Ishikawa (cell line): ENCODE measurements at regions not wholly inside any gene's neighbourhood (a gene's known extent, or its start where the extent isn't known, plus 50 kb on each side); places are given as distances from the start of the nearest gene placed in this dataset.

Experiments
- CEBPB ChIP-seq: IDR thresholded peaks from 2 replicates; pipeline ENCODE4 v1.6.1; 2012
- CREB1 ChIP-seq: IDR thresholded peaks from 2 replicates; pipeline ENCODE4 v1.6.1; 2012; ENCODE audit warnings: low read depth
- EGR1 ChIP-seq: IDR thresholded peaks from 2 replicates; pipeline ENCODE4 v1.6.1; 2012
- EP300 ChIP-seq: IDR thresholded peaks from 2 replicates; pipeline ENCODE4 v1.6.1; 2012; ENCODE audit warnings: borderline replicate concordance
- FOXM1 ChIP-seq: IDR thresholded peaks from 2 replicates; pipeline ENCODE4 v1.6.1; 2012; ENCODE audit warnings: low read depth, borderline replicate concordance
- NFIC ChIP-seq: IDR thresholded peaks from 2 replicates; pipeline ENCODE4 v1.6.1; 2012
- RAD21 ChIP-seq: IDR thresholded peaks from 2 replicates; pipeline ENCODE4 v1.6.1; 2012; ENCODE audit warnings: low read depth
- TAF1 ChIP-seq: IDR thresholded peaks from 2 replicates; pipeline ENCODE4 v1.6.1; 2012; ENCODE audit warnings: low read depth, mild to moderate bottlenecking
- TEAD4 ChIP-seq: IDR thresholded peaks from 2 replicates; pipeline ENCODE4 v1.6.1; 2012
- YY1 ChIP-seq: IDR thresholded peaks from 2 replicates; pipeline ENCODE4 v1.6.1; 2012; ENCODE audit warnings: low read depth
- ZBTB7A ChIP-seq: IDR thresholded peaks from 2 replicates; pipeline ENCODE4 v1.6.1; 2012; ENCODE audit warnings: low read depth
- TF ChIP-seq, protein P1 (sequence below): IDR thresholded peaks from 2 replicates; pipeline ENCODE4 v1.6.1; 2012; ENCODE audit warnings: low read depth, mild to moderate bottlenecking
- TF ChIP-seq, protein P2 (sequence below): IDR thresholded peaks from 2 replicates; pipeline ENCODE4 v1.6.1; 2012
- TF ChIP-seq, protein P3 (sequence below): IDR thresholded peaks from 2 replicates; pipeline ENCODE4 v1.6.1; 2012

DNA sequence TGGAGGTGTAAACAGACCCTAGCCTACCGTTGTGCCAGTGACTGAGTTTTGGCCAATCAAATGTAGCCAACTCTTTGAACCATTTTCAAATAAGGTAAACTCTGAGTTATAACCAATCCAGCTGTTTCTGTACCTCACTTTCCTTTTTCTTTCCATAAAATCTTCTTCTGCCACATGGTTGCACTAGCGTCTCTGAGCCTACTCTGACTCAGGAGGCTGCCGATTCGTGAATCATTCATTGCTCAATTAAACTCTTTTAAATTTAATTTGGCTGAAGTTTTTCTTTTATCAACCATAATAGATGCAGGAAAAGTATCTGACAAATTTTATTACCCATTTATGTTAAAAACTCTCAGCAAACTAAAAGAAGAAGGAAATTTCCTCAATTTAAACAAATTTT is 111.5 kb upstream of the LYPLAL1 start:
- TF ChIP-seq TAF1 (no peak), FOXM1 (no peak), CEBPB (no peak), EP300 (no peak)

DNA sequence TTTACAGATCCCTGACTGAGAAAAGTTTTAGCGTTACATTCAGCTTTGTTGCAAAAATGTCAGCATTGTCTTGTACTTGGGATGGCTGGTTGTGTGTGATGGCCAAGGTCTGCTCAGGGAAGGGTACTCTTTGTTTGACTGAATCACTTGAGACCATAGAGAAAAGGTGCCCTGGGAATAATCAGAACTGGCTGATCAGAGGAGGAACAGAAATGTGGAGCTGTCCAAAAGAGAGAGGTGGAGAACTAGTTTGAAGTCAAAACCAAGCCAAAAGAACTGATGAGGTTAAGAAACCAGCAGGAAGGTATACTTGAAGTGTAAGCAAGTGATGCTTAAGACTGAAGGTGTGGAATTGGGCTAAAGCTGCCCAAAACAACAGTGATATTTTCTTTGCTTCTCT is 107.6 kb upstream of the LYPLAL1 start:
- TF ChIP-seq, protein P1, sequence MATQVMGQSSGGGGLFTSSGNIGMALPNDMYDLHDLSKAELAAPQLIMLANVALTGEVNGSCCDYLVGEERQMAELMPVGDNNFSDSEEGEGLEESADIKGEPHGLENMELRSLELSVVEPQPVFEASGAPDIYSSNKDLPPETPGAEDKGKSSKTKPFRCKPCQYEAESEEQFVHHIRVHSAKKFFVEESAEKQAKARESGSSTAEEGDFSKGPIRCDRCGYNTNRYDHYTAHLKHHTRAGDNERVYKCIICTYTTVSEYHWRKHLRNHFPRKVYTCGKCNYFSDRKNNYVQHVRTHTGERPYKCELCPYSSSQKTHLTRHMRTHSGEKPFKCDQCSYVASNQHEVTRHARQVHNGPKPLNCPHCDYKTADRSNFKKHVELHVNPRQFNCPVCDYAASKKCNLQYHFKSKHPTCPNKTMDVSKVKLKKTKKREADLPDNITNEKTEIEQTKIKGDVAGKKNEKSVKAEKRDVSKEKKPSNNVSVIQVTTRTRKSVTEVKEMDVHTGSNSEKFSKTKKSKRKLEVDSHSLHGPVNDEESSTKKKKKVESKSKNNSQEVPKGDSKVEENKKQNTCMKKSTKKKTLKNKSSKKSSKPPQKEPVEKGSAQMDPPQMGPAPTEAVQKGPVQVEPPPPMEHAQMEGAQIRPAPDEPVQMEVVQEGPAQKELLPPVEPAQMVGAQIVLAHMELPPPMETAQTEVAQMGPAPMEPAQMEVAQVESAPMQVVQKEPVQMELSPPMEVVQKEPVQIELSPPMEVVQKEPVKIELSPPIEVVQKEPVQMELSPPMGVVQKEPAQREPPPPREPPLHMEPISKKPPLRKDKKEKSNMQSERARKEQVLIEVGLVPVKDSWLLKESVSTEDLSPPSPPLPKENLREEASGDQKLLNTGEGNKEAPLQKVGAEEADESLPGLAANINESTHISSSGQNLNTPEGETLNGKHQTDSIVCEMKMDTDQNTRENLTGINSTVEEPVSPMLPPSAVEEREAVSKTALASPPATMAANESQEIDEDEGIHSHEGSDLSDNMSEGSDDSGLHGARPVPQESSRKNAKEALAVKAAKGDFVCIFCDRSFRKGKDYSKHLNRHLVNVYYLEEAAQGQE: peak; percentile 48; the same call in 1 of the 2 replicates
- no peak for TF ChIP-seq ZBTB7A

DNA sequence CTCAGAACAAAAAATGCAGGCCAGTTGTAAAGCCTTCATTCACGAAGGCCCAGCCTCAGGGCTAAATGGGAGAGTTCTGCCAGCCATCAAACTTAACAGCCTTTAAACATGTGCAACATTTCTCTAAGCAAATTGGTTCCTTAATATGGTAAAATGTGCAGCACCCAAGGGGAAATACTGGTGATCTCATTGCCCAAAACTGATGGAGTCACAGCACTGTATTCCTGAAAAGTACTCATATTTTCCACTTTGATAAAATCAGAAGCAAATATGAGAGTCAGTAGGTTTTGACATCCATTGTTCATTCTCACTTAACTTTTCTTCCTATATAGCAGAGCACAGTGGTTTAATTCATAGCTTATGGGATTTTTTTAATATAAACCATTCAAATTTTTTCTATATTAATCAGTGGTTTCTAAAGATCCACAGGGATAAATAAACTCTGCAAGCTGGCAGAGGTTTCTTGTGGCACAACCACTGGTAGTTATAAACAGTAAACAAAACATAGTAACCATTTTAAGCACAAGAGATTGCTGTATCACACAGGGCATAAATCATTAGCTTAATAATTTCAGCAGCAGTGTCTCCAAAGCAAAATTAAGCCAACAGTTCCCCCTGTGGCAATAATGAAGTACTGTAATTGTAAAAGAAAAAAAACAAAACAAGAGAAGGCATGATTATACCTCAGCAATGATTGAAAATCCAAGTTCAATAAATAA is 106.9 kb upstream of the LYPLAL1 start:
- TF ChIP-seq RAD21: peak; percentile 69
- TF ChIP-seq, protein P1: no peak

DNA sequence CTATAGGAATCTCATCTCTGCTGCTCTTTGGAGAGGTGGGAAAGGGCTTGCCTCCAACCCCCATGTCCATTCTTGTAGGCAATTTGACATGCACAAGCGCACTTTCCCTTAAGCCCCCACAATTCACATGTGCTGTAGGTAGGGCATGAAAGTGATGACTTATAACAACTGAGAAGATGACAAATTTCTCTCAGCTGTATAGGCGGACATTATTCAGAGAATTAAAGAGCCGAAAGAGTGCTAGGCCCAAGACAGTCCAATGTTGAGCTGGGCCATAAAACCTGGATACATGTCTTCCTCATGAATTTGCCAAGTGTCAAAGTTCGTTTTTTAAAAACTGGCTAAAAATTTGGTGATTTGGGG is 106.3 kb upstream of the LYPLAL1 start:
- TF ChIP-seq CEBPB (no peak), TAF1 (no peak), ZBTB7A (no peak), EGR1 (no peak), TEAD4 (no peak), CREB1 (no peak)
- TF ChIP-seq, protein P2, sequence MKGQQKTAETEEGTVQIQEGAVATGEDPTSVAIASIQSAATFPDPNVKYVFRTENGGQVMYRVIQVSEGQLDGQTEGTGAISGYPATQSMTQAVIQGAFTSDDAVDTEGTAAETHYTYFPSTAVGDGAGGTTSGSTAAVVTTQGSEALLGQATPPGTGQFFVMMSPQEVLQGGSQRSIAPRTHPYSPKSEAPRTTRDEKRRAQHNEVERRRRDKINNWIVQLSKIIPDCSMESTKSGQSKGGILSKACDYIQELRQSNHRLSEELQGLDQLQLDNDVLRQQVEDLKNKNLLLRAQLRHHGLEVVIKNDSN: no peak
- TF ChIP-seq, protein P3, sequence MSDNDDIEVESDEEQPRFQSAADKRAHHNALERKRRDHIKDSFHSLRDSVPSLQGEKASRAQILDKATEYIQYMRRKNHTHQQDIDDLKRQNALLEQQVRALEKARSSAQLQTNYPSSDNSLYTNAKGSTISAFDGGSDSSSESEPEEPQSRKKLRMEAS: no peak
- TF ChIP-seq, protein P1: no peak

DNA sequence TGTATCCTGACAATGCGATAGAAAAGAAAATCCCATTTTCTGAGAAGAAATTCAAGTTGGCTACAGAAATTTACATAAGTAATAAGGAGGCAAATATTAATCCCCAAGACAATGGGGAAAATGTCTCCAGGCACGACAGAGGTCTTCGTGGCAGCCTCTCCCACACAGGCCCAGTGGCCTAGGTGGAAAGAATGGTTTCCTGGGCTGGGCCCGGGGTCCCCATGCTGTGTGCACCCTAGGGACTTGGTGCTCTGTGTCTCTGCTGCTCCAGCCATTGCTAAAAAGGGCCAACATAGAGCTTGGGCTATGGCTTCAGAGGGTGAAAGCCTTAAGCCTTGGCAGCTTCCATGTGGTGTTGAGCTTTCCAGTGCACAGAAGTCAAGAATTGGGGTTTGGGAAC is 102.5 kb upstream of the LYPLAL1 start:
- no peak for TF ChIP-seq TEAD4
- TF ChIP-seq, protein P2: no peak
- no peak for TF ChIP-seq CEBPB
- TF ChIP-seq EGR1: no peak
- TF ChIP-seq EP300: no peak
- TF ChIP-seq RAD21: no peak
- TF ChIP-seq YY1: no peak
- TF ChIP-seq, protein P1: no peak
- TF ChIP-seq ZBTB7A: no peak
- TF ChIP-seq NFIC: no peak
- TF ChIP-seq FOXM1: no peak
- no peak for TF ChIP-seq CREB1
